ENCODE measurements at regions not wholly inside any gene's neighbourhood (a gene's known extent, or its start where the extent isn't known, plus 50 kb on each side); places are given as distances from the start of the nearest gene placed in this dataset.
"Not testable (repeated sequence)": the region's sequence is repeated elsewhere in the genome, so short reads cannot be mapped to it uniquely, and the experiment has no call there.

DNA sequence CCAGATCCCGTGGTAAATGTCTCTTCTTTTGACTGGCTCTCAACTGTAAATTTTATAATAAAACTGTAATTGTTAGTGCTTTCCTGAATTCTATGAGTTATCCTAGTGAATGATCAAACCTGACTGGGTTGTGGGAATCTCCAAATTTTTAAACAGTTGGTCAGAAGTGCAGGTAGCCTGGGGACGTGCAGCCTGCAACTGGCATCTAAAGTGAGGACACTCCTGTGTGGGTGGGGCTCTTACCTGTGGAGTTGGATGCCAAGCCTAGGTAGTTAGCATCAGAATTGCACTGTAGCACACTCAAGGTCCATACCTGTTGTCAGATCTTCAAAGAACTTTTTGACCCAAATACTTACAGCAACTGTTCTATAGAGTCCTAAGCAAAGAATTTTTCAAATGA is 207.1 kb upstream of the NBEA start:
- no peaks in the 10 kb centered on the region for H3K27me3 ChIP-seq (replicated peaks; ENCODE audit: control insufficient read depth, insufficient read depth, low read length)
- TF ChIP-seq, protein P1, sequence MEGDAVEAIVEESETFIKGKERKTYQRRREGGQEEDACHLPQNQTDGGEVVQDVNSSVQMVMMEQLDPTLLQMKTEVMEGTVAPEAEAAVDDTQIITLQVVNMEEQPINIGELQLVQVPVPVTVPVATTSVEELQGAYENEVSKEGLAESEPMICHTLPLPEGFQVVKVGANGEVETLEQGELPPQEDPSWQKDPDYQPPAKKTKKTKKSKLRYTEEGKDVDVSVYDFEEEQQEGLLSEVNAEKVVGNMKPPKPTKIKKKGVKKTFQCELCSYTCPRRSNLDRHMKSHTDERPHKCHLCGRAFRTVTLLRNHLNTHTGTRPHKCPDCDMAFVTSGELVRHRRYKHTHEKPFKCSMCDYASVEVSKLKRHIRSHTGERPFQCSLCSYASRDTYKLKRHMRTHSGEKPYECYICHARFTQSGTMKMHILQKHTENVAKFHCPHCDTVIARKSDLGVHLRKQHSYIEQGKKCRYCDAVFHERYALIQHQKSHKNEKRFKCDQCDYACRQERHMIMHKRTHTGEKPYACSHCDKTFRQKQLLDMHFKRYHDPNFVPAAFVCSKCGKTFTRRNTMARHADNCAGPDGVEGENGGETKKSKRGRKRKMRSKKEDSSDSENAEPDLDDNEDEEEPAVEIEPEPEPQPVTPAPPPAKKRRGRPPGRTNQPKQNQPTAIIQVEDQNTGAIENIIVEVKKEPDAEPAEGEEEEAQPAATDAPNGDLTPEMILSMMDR (IDR thresholded peaks at IDR 0.05; ENCODE audit: insufficient read depth in 1 of 2, low read depth in 1 of 2, low read length in 1 of 2, severe bottlenecking in 1 of 2, unreplicated experiment in 1 of 2), result no peak
- H3K4me3 Mint-ChIP-seq (ENCODE audit: unreplicated experiment), result no peak overlapping the region
- H3K27ac Mint-ChIP-seq (ENCODE audit: unreplicated experiment), result no peak overlapping the region
- no peaks in the 10 kb centered on the region for H3K27me3 Mint-ChIP-seq (ENCODE audit: insufficient read depth, unreplicated experiment)
- DNase-seq, result no peak
- H3K36me3 ChIP-seq (ENCODE audit: control insufficient read depth, insufficient read depth, low read length), result no peaks in the 10 kb centered on the region
- no TSS peak for BruUV-seq (replicated peaks)
- POLR2A ChIA-PET, result no interaction called here
- no peaks in the 10 kb centered on the region for H3K9me3 Mint-ChIP-seq (ENCODE audit: unreplicated experiment)
- intact Hi-C loops (cut with micrococcal nuclease; ENCODE audit: unreplicated experiment), result no loop called here
- H3K9me3 ChIP-seq, result no peaks in the 10 kb centered on the region
- CTCF ChIA-PET, result no interaction called here
- no peaks in the 10 kb centered on the region for H3K4me1 Mint-ChIP-seq (ENCODE audit: low read depth, unreplicated experiment)
- no peak overlapping the region for H3K4me3 ChIP-seq (ENCODE audit: low read depth, low read length)
- H3K36me3 Mint-ChIP-seq (ENCODE audit: insufficient read depth, unreplicated experiment), result no peaks in the 10 kb centered on the region
- H3K4me1 ChIP-seq, result no peaks in the 10 kb centered on the region; the same call in 1 of the 2 replicates

DNA sequence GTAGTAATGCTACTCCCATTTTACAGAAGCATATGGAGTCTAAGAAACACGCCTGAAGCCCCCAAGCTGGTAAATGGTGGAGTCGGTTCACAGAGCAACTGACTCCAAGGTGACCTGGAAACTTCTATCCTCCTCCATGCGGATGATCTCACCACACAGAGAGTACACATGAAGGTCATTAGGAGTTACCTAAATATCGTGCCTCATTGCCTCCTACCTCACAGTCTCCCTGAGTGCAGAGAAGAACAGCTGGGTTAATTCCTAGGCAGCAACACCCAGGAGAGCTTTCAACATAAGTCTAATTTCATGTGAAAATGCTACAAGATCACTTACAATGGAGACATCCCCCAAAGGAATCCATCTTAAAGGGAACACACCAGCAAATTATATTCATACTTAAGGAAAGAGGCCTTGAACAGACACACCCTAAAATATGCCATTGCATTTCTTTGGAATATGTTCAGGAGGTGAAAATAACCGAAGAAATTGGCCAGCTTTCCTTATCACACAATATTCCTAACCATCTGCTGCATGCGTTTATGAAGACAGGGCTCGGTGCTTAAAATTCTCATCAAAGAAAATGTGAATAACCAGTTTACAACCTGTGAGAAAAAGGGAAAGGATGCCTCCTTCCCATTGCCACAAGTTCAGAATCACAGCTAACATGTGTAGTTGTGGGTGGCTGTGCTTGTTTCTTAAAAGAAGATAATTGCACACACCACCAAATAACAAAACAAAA is 203.6 kb upstream of the NBEA start:
- no peaks in the 10 kb centered on the region for H3K36me3 Mint-ChIP-seq (ENCODE audit: insufficient read depth, unreplicated experiment)
- Histone ChIP-seq H3K4me1 (no peaks in the 10 kb centered on the region; the same call in 1 of the 2 replicates), H3K4me3 (ENCODE audit: low read depth, low read length) (no peak overlapping the region), H3K36me3 (ENCODE audit: control insufficient read depth, insufficient read depth, low read length) (no peaks in the 10 kb centered on the region), H3K27me3 (replicated peaks; ENCODE audit: control insufficient read depth, insufficient read depth, low read length) (no peaks in the 10 kb centered on the region), H3K9me3 (no peaks in the 10 kb centered on the region)
- intact Hi-C loops (cut with micrococcal nuclease; ENCODE audit: unreplicated experiment), result no loop called here
- H3K4me3 Mint-ChIP-seq (ENCODE audit: unreplicated experiment), result no peak overlapping the region
- H3K27me3 Mint-ChIP-seq (ENCODE audit: insufficient read depth, unreplicated experiment), result no peaks in the 10 kb centered on the region
- no peak overlapping the region for H3K27ac Mint-ChIP-seq (ENCODE audit: unreplicated experiment)
- ChIA-PET POLR2A (no interaction called here), CTCF (no interaction called here)
- no TSS peak for BruUV-seq (replicated peaks)
- H3K9me3 Mint-ChIP-seq (ENCODE audit: unreplicated experiment), result no peaks in the 10 kb centered on the region
- no peak for DNase-seq
- H3K4me1 Mint-ChIP-seq (ENCODE audit: low read depth, unreplicated experiment), result no peaks in the 10 kb centered on the region
- TF ChIP-seq, protein P1 (IDR thresholded peaks at IDR 0.05; ENCODE audit: insufficient read depth in 1 of 2, low read depth in 1 of 2, low read length in 1 of 2, severe bottlenecking in 1 of 2, unreplicated experiment in 1 of 2), result no peak

DNA sequence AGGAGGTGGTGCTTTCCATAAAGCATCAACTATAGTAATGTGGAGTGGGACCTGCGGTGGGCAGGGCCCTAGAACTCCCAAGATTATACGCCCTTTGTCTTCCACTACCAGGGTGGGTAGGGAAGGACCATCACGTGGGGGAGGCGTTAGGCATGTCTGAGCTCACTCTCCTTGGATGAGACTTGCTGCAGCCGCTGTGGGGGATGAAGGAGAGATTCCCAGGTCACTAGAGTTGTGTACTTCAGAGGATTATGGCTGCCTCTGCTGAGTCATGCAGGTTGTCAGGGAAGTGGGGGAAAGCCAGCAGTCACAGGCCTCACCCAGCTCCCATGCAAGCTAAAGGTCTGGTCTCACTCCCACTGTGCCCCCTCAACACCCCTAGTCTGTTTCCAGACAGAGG is 195.0 kb upstream of the NBEA start:
- H3K4me1 Mint-ChIP-seq (ENCODE audit: low read depth, unreplicated experiment); POLR2A ChIA-PET; H3K4me1 ChIP-seq; DNase-seq; H3K36me3 Mint-ChIP-seq (ENCODE audit: insufficient read depth, unreplicated experiment); H3K27me3 Mint-ChIP-seq (ENCODE audit: insufficient read depth, unreplicated experiment); H3K4me3 Mint-ChIP-seq (ENCODE audit: unreplicated experiment); CTCF ChIA-PET; H3K27me3 ChIP-seq (replicated peaks; ENCODE audit: control insufficient read depth, insufficient read depth, low read length); H3K36me3 ChIP-seq (ENCODE audit: control insufficient read depth, insufficient read depth, low read length); H3K4me3 ChIP-seq (ENCODE audit: low read depth, low read length); H3K9me3 ChIP-seq; H3K27ac Mint-ChIP-seq (ENCODE audit: unreplicated experiment); BruUV-seq (replicated peaks); intact Hi-C loops (cut with micrococcal nuclease; ENCODE audit: unreplicated experiment): not testable (repeated sequence)
- peaks cover 10% of the 10 kb centered on the region for H3K9me3 Mint-ChIP-seq (ENCODE audit: unreplicated experiment)

All from Caco-2 (cell line).